Type B pancreatic cell (in vitro differentiated cells): ENCODE measurements at regions not wholly inside any gene's neighbourhood (a gene's known extent, or its start where the extent isn't known, plus 50 kb on each side); places are given as distances from the start of the nearest gene placed in this dataset.

Experiments used
- DNase-seq: peaks from one replicate; pipeline ENCODE4 v3.0.0; 2021; ENCODE audit warnings: mixed read lengths; ENCODE audit not compliant: unreplicated experiment; ENCODE audit errors: extremely low spot score
- H3K27ac Mint-ChIP-seq: 2 replicates; pipeline ENCODE4 v1.8.0; 2021; ENCODE audit warnings: mild to moderate bottlenecking, mixed read lengths
- H3K27me3 Mint-ChIP-seq: 2 replicates; pipeline ENCODE4 v1.8.0; 2021; ENCODE audit warnings: mixed read lengths
- H3K36me3 Mint-ChIP-seq: 2 replicates; pipeline ENCODE4 v1.8.0; 2021; ENCODE audit warnings: mixed read lengths
- H3K4me1 Mint-ChIP-seq: one replicate; pipeline ENCODE4 v1.8.0; 2021; ENCODE audit warnings: mixed read lengths; ENCODE audit not compliant: unreplicated experiment
- H3K4me3 Mint-ChIP-seq: 2 replicates; pipeline ENCODE4 v1.8.0; 2021; ENCODE audit warnings: mild to moderate bottlenecking, mixed read lengths
- H3K9me3 Mint-ChIP-seq: 2 replicates; pipeline ENCODE4 v1.8.0; 2021; ENCODE audit warnings: mixed read lengths
- TF ChIP-seq, protein P1 (sequence below): fragments of 200-600 bp; sonication (generic); conservative IDR thresholded peaks from 2 replicates; pipeline ENCODE4 v1.5.0; 2021; ENCODE audit warnings: antibody characterized with exemption, mild to moderate bottlenecking

DNA sequence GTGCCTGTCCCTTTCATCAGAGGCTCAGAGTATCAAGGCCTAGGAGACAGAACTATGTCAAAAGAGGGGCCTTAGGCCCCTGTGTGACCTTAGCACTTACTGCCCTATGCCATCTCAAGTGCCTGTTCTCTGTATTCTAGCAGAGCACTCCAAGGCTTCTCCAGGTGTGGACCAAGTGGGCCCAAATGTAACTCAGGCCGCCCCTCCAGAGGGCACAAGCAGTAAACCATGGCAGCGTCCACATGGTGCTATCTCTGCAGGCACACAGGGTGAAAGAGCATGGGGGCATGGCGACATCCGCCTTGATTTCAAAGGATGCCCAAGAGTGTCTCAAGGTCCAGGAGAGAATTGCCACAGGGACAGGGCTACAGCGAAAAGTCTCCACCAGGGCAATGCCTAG is 628.7 kb downstream of the RPS29 start:
- TF ChIP-seq, protein P1, sequence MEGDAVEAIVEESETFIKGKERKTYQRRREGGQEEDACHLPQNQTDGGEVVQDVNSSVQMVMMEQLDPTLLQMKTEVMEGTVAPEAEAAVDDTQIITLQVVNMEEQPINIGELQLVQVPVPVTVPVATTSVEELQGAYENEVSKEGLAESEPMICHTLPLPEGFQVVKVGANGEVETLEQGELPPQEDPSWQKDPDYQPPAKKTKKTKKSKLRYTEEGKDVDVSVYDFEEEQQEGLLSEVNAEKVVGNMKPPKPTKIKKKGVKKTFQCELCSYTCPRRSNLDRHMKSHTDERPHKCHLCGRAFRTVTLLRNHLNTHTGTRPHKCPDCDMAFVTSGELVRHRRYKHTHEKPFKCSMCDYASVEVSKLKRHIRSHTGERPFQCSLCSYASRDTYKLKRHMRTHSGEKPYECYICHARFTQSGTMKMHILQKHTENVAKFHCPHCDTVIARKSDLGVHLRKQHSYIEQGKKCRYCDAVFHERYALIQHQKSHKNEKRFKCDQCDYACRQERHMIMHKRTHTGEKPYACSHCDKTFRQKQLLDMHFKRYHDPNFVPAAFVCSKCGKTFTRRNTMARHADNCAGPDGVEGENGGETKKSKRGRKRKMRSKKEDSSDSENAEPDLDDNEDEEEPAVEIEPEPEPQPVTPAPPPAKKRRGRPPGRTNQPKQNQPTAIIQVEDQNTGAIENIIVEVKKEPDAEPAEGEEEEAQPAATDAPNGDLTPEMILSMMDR, result no peak
- DNase-seq, result no peak
- H3K27ac Mint-ChIP-seq, result no peak overlapping the region
- no peaks in the 10 kb centered on the region for H3K4me1 Mint-ChIP-seq
- H3K4me3 Mint-ChIP-seq, result no peak overlapping the region
- H3K36me3 Mint-ChIP-seq, result no peaks in the 10 kb centered on the region
- H3K27me3 Mint-ChIP-seq, result no peaks in the 10 kb centered on the region
- peaks cover 4% of the 10 kb centered on the region for H3K9me3 Mint-ChIP-seq

DNA sequence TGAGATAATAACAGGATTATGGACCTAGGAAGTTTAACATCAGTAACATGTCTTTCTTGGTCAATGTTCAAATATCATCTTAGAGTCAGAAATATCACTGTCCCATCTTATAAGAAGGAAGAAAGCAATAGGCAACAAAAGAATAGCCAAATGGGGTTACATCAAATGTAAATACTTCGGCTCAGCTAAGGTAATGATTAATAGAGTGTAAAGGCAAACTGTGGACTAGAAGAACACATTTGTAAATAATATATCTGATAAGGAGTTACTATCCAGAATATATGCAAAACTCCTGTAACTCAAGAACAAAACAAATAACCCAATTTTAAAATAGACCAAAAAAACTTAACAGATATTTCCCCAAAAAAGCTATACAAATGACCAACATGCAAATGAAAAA is 630.3 kb downstream of the RPS29 start:
- Mint-ChIP-seq H3K9me3 (no peaks in the 10 kb centered on the region), H3K4me3 (no peak overlapping the region), H3K36me3 (no peaks in the 10 kb centered on the region), H3K27ac (no peak overlapping the region), H3K4me1 (no peaks in the 10 kb centered on the region), H3K27me3 (no peaks in the 10 kb centered on the region)
- TF ChIP-seq, protein P1, result no peak
- DNase-seq, result no peak

DNA sequence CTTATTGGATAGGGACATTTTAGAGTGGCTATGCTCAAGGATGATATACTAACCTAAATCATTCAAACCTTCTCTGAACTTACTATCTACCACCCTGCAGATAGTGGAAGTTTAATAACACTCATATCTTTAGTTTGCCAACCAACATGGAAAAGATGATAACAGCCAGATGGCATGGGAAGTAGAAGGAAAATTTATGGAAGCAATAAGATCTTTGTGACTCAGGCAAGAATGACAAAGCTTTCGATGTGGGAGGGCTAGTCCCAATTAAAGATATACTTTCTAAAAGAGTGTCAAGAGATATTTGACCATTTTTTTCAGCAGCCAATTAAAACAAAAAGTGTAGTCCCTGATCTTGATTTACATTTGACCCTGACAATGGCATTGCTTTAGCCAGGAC is 631.7 kb downstream of the RPS29 start:
- no peaks in the 10 kb centered on the region for H3K4me1 Mint-ChIP-seq
- no peaks in the 10 kb centered on the region for H3K9me3 Mint-ChIP-seq
- no peak overlapping the region for H3K4me3 Mint-ChIP-seq
- no peaks in the 10 kb centered on the region for H3K36me3 Mint-ChIP-seq
- peaks cover 2% of the 10 kb centered on the region for H3K27me3 Mint-ChIP-seq
- DNase-seq, result no peak
- no peak overlapping the region for H3K27ac Mint-ChIP-seq
- TF ChIP-seq, protein P1, result no peak

DNA sequence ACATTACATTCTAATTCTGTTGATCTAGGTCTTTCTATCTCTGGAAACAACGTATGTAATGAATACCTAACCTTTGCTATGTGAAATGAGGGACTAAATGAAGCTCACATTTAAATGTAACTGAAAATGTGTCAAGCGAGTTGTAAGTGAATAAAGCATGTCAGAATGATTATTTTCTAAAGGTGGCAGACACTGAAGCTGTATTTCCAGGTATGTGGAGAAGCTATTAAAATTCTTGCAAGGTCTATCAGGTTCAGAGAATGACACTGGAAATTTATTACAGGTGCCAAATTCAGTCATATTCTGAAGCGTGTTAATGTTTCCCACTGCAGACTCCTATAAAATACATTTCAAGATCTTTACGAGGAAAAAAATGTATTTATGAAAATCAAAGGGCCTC is 641.4 kb downstream of the RPS29 start:
- no peak for DNase-seq
- no peak overlapping the region for H3K27ac Mint-ChIP-seq
- no peaks in the 10 kb centered on the region for H3K36me3 Mint-ChIP-seq
- peaks cover 6% of the 10 kb centered on the region for H3K27me3 Mint-ChIP-seq
- TF ChIP-seq, protein P1, result no peak
- peaks cover 4% of the 10 kb centered on the region for H3K9me3 Mint-ChIP-seq
- H3K4me3 Mint-ChIP-seq, result no peak overlapping the region
- no peaks in the 10 kb centered on the region for H3K4me1 Mint-ChIP-seq

DNA sequence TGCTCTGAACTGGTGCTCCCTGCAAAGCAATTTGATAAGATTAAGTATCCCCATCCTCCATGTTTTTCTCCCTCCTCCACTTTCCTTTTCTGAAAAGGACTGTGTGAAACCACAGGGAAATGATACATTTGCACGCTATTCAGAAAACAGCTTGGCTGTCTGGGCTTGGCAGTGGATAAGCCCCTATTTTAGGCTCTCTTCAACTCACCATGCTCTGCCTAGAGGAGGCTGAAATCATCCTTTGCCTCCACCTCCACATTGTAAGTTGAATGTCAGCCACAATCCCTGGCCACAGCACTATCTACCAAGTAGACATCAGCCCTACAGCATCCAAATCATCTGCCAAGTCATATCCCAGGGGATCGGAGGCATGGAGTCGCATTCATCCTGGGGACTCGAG is 642.3 kb downstream of the RPS29 start:
- Mint-ChIP-seq H3K36me3 (no peaks in the 10 kb centered on the region), H3K27ac (no peak overlapping the region), H3K27me3 (peaks cover 5% of the 10 kb centered on the region), H3K4me1 (no peaks in the 10 kb centered on the region), H3K9me3 (peaks cover 4% of the 10 kb centered on the region), H3K4me3 (no peak overlapping the region)
- TF ChIP-seq, protein P1, result no peak
- DNase-seq, result no peak

DNA sequence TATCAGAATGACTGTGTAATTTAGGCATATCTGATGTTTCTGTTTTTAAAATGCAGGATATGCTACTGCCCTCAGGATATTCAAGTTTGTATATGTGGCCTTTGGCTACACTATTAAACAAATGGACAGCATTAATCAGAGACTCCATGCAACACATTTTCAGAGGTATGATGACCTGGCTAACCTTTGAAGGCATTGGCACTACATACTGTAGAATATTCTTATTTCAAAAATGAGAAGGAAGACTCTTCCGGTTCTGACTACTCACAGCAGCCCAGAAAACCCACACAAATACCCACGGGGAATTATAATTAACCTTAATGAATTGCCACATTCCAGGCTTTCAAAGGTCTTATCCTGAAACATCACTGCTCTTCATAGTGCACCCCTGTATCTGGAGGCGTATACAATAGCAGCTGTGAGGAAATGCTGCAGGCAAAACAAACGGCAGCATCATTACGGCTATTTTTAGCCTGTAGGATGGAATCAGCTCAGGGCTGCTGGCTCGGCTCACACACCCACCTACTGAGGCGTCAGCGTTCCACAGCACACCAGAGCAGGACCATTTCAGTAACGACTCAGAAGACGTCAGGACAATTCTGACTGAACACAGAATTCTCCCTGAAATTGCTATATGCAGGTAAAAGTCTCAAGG is 648.5 kb downstream of the RPS29 start:
- H3K27me3 Mint-ChIP-seq, result no peaks in the 10 kb centered on the region
- H3K9me3 Mint-ChIP-seq, result peaks cover 4% of the 10 kb centered on the region
- TF ChIP-seq, protein P1, result no peak
- H3K4me3 Mint-ChIP-seq, result no peak overlapping the region
- H3K36me3 Mint-ChIP-seq, result no peaks in the 10 kb centered on the region
- no peak overlapping the region for H3K27ac Mint-ChIP-seq
- H3K4me1 Mint-ChIP-seq, result no peaks in the 10 kb centered on the region
- no peak for DNase-seq
